SH-SY5Y (cell line): ENCODE measurements at regions not wholly inside any gene's neighbourhood (a gene's known extent, or its start where the extent isn't known, plus 50 kb on each side); places are given as distances from the start of the nearest gene placed in this dataset.

ENCODE experiments used
- GATA2 ChIP-seq: IDR thresholded peaks from 2 replicates; pipeline ENCODE4 v1.6.1; 2011; ENCODE audit warnings: mild to moderate bottlenecking, low read depth, low read length
- GATA3 ChIP-seq: IDR thresholded peaks from 2 replicates; pipeline ENCODE4 v1.6.1; 2011; ENCODE audit warnings: low read depth, mild to moderate bottlenecking, low read length, moderate library complexity

GRCh38 chr6:49004801-49005200 lies 458.3 kb downstream of the MMUT start:
- TF ChIP-seq GATA2 (no peak), GATA3 (no peak)
